ENCODE measurements at regions not wholly inside any gene's neighbourhood (a gene's known extent, or its start where the extent isn't known, plus 50 kb on each side); places are given as distances from the start of the nearest gene placed in this dataset.

DNA sequence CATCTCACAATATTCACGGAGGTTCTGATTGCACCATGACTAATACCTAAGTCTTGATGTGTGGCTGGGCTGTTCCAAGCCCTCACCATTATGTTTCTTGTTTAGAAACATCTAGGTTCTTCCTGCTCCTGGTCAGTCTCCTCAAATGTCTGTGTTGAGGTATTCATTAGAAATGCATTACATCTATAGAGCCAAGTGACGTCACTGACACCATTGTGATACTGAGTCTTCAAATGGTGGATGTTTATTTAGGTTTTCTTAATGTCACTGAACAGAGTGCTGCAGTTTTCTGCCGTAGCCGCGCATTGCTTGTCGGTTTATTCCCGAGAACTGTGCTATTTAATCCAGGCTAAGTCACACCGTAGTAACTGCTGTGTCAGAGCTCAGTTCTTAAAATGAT lies 142.4 kb upstream of the SPACA7 start:
- Histone ChIP-seq H3K27me3 (no peaks in the 10 kb centered on the region), H3K27ac (no peak overlapping the region), H3K9me3 (no peaks in the 10 kb centered on the region), H3K36me3 (no peaks in the 10 kb centered on the region), H3K4me1 (no peaks in the 10 kb centered on the region), H3K4me3 (replicated peaks in 1 of 3) (no peak overlapping the region)
- intact Hi-C loops (cut with DNase I) = no loop called here
- no peak for DNase-seq
- TF ChIP-seq, protein P1, sequence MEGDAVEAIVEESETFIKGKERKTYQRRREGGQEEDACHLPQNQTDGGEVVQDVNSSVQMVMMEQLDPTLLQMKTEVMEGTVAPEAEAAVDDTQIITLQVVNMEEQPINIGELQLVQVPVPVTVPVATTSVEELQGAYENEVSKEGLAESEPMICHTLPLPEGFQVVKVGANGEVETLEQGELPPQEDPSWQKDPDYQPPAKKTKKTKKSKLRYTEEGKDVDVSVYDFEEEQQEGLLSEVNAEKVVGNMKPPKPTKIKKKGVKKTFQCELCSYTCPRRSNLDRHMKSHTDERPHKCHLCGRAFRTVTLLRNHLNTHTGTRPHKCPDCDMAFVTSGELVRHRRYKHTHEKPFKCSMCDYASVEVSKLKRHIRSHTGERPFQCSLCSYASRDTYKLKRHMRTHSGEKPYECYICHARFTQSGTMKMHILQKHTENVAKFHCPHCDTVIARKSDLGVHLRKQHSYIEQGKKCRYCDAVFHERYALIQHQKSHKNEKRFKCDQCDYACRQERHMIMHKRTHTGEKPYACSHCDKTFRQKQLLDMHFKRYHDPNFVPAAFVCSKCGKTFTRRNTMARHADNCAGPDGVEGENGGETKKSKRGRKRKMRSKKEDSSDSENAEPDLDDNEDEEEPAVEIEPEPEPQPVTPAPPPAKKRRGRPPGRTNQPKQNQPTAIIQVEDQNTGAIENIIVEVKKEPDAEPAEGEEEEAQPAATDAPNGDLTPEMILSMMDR (IDR thresholded peaks at IDR 0.05) = no peak
- TF ChIP-seq POLR2A (IDR thresholded peaks at IDR 0.05) = no peak
- WGBS, 2 donors = 91% methylated on average over 8 of the region's 8 CpGs

DNA sequence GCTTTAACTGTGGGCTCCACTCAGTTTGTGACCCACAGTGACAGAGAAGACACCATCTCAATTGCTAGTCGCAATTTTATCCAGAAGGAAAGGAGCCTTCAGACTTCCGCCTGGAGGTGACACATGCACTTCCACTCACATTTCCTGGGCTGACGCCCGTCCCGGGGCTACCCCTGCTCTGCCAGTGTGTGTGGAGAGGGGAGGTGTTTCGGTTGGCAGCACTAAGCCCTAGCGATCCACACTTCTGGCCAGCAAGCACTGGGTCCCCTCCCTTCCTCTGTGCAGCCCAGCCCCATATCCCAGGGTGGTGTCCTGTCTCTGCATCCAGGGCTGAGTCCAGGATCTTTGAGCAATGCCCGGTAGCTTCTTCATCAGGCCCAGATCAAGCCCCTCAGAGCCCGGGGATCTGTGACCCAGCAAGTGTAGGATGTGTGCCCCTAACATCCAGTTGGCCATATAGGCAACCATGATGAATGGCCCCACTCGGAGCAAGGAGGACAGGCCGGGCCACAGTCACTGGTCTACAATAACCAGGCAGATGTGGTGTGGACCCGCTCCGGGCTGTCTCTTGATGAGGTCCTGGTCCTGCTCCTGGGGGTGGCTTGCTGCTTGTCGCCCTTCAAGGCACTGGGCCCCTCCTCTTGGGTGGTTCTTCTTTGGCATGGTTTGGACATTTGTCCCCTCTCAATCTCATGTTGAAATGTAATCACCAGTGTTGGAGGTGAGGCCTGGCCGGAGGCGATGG lies 141.9 kb upstream of the SPACA7 start:
- no peak for DNase-seq
- intact Hi-C loops (cut with DNase I) = no loop called here
- no peaks in the 10 kb centered on the region for H3K4me1 ChIP-seq
- H3K27ac ChIP-seq = no peak overlapping the region
- no peaks in the 10 kb centered on the region for H3K9me3 ChIP-seq
- no peak overlapping the region for H3K4me3 ChIP-seq (replicated peaks in 1 of 3)
- no peak for TF ChIP-seq POLR2A (IDR thresholded peaks at IDR 0.05)
- TF ChIP-seq, protein P1 (IDR thresholded peaks at IDR 0.05) = no peak
- WGBS, 2 donors = 72 to 75% methylated on average over 8 to 12 of the region's 16 CpGs
- H3K27me3 ChIP-seq = no peaks in the 10 kb centered on the region
- H3K36me3 ChIP-seq = no peaks in the 10 kb centered on the region

DNA sequence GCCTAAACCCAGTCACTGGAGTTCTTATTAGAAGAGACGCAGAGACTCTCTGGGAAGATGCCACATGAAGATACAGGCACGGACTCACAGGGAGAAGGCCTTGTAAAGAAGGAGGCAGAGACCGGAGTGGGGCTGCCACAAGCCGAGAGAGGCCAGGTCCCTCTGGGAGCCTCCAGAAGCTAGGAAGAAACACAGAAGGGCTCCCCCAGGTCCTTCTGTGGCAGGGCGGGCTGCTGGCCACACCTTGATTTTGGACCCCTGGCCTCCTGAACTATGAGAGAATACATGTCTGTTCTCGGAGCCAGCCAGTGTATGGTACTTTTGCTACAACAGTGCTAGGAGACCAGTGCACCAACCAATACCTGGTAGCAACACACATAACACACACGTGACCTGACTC lies 140.1 kb upstream of the SPACA7 start:
- Histone ChIP-seq H3K27ac (no peak overlapping the region), H3K9me3 (no peaks in the 10 kb centered on the region), H3K36me3 (no peaks in the 10 kb centered on the region), H3K4me3 (replicated peaks in 1 of 3) (no peak overlapping the region), H3K27me3 (no peaks in the 10 kb centered on the region), H3K4me1 (no peaks in the 10 kb centered on the region)
- TF ChIP-seq, protein P1 (IDR thresholded peaks at IDR 0.05) = no peak
- no peak for TF ChIP-seq POLR2A (IDR thresholded peaks at IDR 0.05)
- no peak for DNase-seq
- 82 to 88% methylated on average over 7 of the region's 7 CpGs for WGBS, 2 donors
- intact Hi-C loops (cut with DNase I) = no loop called here

DNA sequence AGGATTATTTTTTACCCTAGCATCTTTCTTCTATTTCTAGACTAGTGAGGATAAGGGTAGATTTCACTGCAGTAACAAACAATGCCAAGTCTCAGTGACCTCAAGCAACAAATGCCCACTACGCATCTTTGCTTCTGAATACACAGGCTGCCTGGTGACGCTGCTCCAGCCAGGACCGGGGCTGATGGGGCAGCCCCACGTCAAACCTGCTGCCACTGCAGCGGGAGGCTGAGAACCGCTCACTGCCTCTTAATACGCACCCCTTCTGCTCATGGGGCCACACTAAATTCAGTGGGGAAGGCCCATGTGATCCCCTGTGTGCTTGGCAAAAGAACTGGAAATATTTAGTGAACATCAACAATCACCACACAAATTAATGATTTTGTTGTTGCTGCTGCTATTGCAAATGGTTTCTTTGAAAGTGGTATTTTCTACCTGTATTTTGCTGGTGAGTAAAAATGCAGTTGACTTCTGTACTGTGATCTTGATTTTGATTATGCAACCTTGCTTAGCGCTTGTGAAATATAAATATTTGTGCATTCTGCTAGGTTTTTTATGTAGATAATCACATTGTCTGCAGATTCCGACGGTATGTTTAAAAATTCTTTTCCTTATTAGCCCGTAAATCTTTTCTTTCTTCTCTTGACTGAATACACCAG lies 139.5 kb upstream of the SPACA7 start:
- Histone ChIP-seq H3K27me3 (no peaks in the 10 kb centered on the region), H3K36me3 (no peaks in the 10 kb centered on the region), H3K4me1 (no peaks in the 10 kb centered on the region), H3K4me3 (replicated peaks in 1 of 3) (no peak overlapping the region), H3K27ac (no peak overlapping the region), H3K9me3 (no peaks in the 10 kb centered on the region)
- intact Hi-C loops (cut with DNase I) = no loop called here
- no peak for TF ChIP-seq POLR2A (IDR thresholded peaks at IDR 0.05)
- TF ChIP-seq, protein P1 (IDR thresholded peaks at IDR 0.05) = no peak
- no peak for DNase-seq
- WGBS, 2 donors = 92% methylated on average over 11 of the region's 11 CpGs

DNA sequence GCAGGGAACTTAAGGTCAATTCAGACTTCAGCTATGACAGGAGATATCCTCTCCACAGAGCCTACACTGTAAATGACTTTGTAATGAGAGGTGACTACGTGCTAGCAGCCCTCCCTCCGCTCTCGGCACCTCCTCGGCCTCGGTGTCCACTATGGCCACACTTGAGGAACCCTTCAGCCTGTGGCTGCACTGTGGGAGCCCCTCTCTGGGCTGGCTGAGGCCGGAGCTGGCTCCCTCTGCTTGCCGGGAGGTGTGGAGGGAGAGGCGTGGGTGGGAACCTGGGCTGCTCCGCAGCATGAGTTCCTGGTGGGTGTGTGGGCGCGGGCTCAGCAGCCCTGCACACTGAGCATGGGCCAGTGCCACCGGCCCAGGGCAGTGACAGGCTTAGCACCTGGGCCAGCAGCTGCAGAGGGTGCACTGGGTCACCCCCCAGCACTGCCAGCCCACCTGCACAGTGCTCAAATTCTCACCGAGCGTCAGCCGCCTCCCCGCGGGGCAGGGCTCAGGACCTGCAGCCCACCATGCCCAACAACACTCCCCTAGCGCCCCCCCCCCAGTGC lies 137.6 kb upstream of the SPACA7 start:
- DNase-seq = no peak
- Histone ChIP-seq H3K27me3 (no peaks in the 10 kb centered on the region), H3K36me3 (no peaks in the 10 kb centered on the region), H3K9me3 (no peaks in the 10 kb centered on the region), H3K4me3 (replicated peaks in 1 of 3) (no peak overlapping the region), H3K4me1 (no peaks in the 10 kb centered on the region), H3K27ac (no peak overlapping the region)
- 86 to 91% methylated on average over 5 to 18 of the region's 18 CpGs for WGBS, 2 donors
- TF ChIP-seq POLR2A (IDR thresholded peaks at IDR 0.05) = no peak
- TF ChIP-seq, protein P1 (IDR thresholded peaks at IDR 0.05) = no peak
- intact Hi-C loops (cut with DNase I) = no loop called here

All from thyroid gland (tissue), 4 donors.